ENCODE measurements at regions not wholly inside any gene's neighbourhood (a gene's known extent, or its start where the extent isn't known, plus 50 kb on each side); places are given as distances from the start of the nearest gene placed in this dataset.

- Histone ChIP-seq H3K27ac (no peak overlapping the region), H3K4me3 (no peak overlapping the region), H3K9ac (ENCODE audit: insufficient read length) (no peak overlapping the region), H3K9me3 (ENCODE audit: low read depth, low read length) (no peaks in the 10 kb centered on the region), H3K36me3 (ENCODE audit: insufficient read depth, low read length) (no peaks in the 10 kb centered on the region)
- DNase-seq (ENCODE audit: low read depth, low spot score): no peak
- TF ChIP-seq FOXP2 (optimal IDR thresholded peaks at IDR 0.05; ENCODE audit: control extremely low read depth, extremely low read length, insufficient read depth) (no peak), POLR2AphosphoS5 (IDR thresholded peaks at IDR 0.05; ENCODE audit: borderline replicate concordance, low read depth, low read length) (no peak), EZH2 (IDR thresholded peaks at IDR 0.05) (no peak)
Observed at GRCh38 chr4:124902001-124902515, 189.5 kb upstream of the ANKRD50 start.

DNA sequence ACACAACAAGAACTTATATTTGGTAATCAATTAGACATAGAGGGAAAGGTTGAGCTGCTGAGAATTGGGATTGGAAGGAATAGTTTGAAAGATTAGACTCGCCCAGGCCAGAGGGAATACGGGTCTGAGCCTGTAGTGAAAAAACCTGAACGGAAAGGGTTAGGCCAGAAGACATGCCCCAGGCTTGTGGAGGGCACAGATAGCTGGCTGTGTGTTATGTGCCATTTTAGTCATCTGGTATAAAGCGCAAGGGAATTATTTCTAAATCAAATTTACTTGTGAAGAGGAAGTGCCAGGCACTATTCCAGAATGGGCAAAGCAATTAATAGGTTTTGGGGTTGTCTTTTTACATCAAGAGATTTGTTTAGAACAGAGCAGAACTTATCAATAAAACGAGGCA is 187.5 kb upstream of the ANKRD50 start:
- Histone ChIP-seq H3K9me3 (ENCODE audit: low read depth, low read length) (no peaks in the 10 kb centered on the region), H3K4me3 (no peak overlapping the region), H3K9ac (ENCODE audit: insufficient read length) (no peak overlapping the region), H3K27ac (no peak overlapping the region), H3K36me3 (ENCODE audit: insufficient read depth, low read length) (no peaks in the 10 kb centered on the region)
- DNase-seq (ENCODE audit: low read depth, low spot score): no peak
- TF ChIP-seq FOXP2 (optimal IDR thresholded peaks at IDR 0.05; ENCODE audit: control extremely low read depth, extremely low read length, insufficient read depth) (no peak), POLR2AphosphoS5 (IDR thresholded peaks at IDR 0.05; ENCODE audit: borderline replicate concordance, low read depth, low read length) (no peak), EZH2 (IDR thresholded peaks at IDR 0.05) (no peak)

- DNase-seq (ENCODE audit: low read depth, low spot score): no peak
- Histone ChIP-seq H3K4me3 (no peak overlapping the region), H3K9ac (ENCODE audit: insufficient read length) (no peak overlapping the region), H3K9me3 (ENCODE audit: low read depth, low read length) (no peaks in the 10 kb centered on the region), H3K27ac (no peak overlapping the region), H3K36me3 (ENCODE audit: insufficient read depth, low read length) (no peaks in the 10 kb centered on the region)
- no peak for TF ChIP-seq EZH2 (IDR thresholded peaks at IDR 0.05)
- no peak for TF ChIP-seq POLR2AphosphoS5 (IDR thresholded peaks at IDR 0.05; ENCODE audit: borderline replicate concordance, low read depth, low read length)
- no peak for TF ChIP-seq FOXP2 (optimal IDR thresholded peaks at IDR 0.05; ENCODE audit: control extremely low read depth, extremely low read length, insufficient read depth)
Observed at GRCh38 chr4:124890522-124890921, 178.0 kb upstream of the ANKRD50 start.

DNA sequence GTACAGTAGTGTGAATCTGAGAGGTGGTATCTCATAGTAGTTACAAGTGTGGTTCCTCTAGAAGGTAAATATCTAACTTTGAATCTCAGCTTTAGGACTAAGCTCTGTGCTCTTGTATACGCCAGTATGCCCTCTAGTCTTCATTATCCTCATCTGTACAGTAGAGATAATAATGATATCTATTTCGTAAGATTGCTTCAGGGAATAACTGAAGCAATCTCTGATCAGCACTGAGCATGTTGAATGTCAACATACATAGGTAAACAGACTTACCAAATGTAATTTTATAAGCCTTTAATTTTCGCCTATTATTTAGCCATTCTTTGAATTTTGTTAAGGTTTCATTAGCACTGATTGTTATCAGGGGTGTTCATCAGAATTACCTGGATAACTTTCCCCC is 175.2 kb upstream of the ANKRD50 start:
- no peaks in the 10 kb centered on the region for H3K9me3 ChIP-seq (ENCODE audit: low read depth, low read length)
- H3K9ac ChIP-seq (ENCODE audit: insufficient read length): no peak overlapping the region
- no peak overlapping the region for H3K27ac ChIP-seq
- TF ChIP-seq FOXP2 (optimal IDR thresholded peaks at IDR 0.05; ENCODE audit: control extremely low read depth, extremely low read length, insufficient read depth): no peak
- no peak for TF ChIP-seq POLR2AphosphoS5 (IDR thresholded peaks at IDR 0.05; ENCODE audit: borderline replicate concordance, low read depth, low read length)
- no peak for TF ChIP-seq EZH2 (IDR thresholded peaks at IDR 0.05)
- H3K36me3 ChIP-seq (ENCODE audit: insufficient read depth, low read length): no peaks in the 10 kb centered on the region
- no peak overlapping the region for H3K4me3 ChIP-seq
- no peak for DNase-seq (ENCODE audit: low read depth, low spot score)

GRCh38 chr4:124884316-124884715 is 171.8 kb upstream of the ANKRD50 start:
- DNase-seq (ENCODE audit: low read depth, low spot score): no peak
- Histone ChIP-seq H3K36me3 (ENCODE audit: insufficient read depth, low read length) (no peaks in the 10 kb centered on the region), H3K4me3 (no peak overlapping the region), H3K9me3 (ENCODE audit: low read depth, low read length) (no peaks in the 10 kb centered on the region), H3K27ac (no peak overlapping the region), H3K9ac (ENCODE audit: insufficient read length) (no peak overlapping the region)
- TF ChIP-seq EZH2 (IDR thresholded peaks at IDR 0.05) (no peak), POLR2AphosphoS5 (IDR thresholded peaks at IDR 0.05; ENCODE audit: borderline replicate concordance, low read depth, low read length) (no peak), FOXP2 (optimal IDR thresholded peaks at IDR 0.05; ENCODE audit: control extremely low read depth, extremely low read length, insufficient read depth) (no peak)

DNA sequence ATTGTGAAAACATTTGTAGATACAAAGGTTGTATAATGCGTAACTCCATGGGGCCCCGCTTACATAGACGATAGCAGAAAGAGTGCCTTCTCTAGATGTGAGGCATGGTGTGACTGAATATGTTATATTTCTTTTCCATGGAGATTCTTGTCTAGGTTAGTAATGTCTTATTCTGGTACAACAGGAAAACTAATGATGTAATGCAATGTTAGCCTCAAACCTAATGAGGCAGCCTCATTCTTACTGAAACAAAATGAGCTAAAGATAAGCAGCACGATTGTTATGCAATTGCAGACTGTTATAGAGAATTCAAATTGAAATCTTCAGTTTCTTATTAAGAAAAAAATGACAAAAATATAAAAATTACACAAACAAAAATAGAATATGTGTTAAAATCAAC is 171.1 kb upstream of the ANKRD50 start:
- Histone ChIP-seq H3K27ac (no peak overlapping the region), H3K9me3 (ENCODE audit: low read depth, low read length) (no peaks in the 10 kb centered on the region), H3K36me3 (ENCODE audit: insufficient read depth, low read length) (no peaks in the 10 kb centered on the region), H3K4me3 (no peak overlapping the region), H3K9ac (ENCODE audit: insufficient read length) (no peak overlapping the region)
- no peak for TF ChIP-seq FOXP2 (optimal IDR thresholded peaks at IDR 0.05; ENCODE audit: control extremely low read depth, extremely low read length, insufficient read depth)
- TF ChIP-seq POLR2AphosphoS5 (IDR thresholded peaks at IDR 0.05; ENCODE audit: borderline replicate concordance, low read depth, low read length): no peak
- no peak for TF ChIP-seq EZH2 (IDR thresholded peaks at IDR 0.05)
- DNase-seq (ENCODE audit: low read depth, low spot score): no peak

DNA sequence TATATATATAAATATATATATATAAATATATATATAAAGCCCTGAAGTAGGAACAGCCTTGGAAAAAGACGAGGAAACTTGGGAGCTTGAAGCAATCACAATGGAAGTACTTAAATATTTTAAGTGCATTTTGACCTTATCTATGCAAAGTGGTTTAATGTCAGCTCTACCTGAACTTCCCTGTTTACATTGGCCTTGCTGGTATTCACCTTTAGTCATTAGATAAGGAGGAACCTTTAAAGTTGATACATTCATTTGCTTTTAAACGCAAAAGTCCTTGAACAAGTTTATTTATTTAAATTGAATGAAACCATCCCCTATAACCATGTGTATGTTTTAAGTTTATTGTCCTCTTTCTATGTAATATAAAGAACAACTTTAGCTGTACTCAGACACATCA is 166.7 kb upstream of the ANKRD50 start:
- H3K36me3 ChIP-seq (ENCODE audit: insufficient read depth, low read length): no peaks in the 10 kb centered on the region
- DNase-seq (ENCODE audit: low read depth, low spot score): no peak
- H3K4me3 ChIP-seq: no peak overlapping the region
- H3K27ac ChIP-seq: no peak overlapping the region
- no peak overlapping the region for H3K9ac ChIP-seq (ENCODE audit: insufficient read length)
- TF ChIP-seq EZH2 (IDR thresholded peaks at IDR 0.05) (no peak), FOXP2 (optimal IDR thresholded peaks at IDR 0.05; ENCODE audit: control extremely low read depth, extremely low read length, insufficient read depth) (no peak), POLR2AphosphoS5 (IDR thresholded peaks at IDR 0.05; ENCODE audit: borderline replicate concordance, low read depth, low read length) (no peak)
- H3K9me3 ChIP-seq (ENCODE audit: low read depth, low read length): no peaks in the 10 kb centered on the region

DNA sequence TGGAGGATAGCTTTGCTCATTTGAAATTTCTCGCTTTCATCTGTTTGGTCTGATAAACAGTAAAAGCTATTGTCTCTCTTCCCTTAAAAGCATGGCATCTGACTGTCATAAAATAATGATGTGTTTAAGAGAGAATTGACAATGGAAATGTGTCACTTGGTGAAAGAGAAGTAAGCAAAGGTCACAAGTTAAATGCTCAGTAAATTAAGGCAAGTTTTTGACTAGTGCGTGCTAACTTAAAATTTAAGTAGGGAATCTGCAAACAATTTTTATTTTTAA is 161.6 kb upstream of the ANKRD50 start:
- DNase-seq (ENCODE audit: low read depth, low spot score): no peak
- H3K36me3 ChIP-seq (ENCODE audit: insufficient read depth, low read length): no peaks in the 10 kb centered on the region
- no peak overlapping the region for H3K9ac ChIP-seq (ENCODE audit: insufficient read length)
- TF ChIP-seq POLR2AphosphoS5 (IDR thresholded peaks at IDR 0.05; ENCODE audit: borderline replicate concordance, low read depth, low read length): no peak
- H3K27ac ChIP-seq: no peak overlapping the region
- no peaks in the 10 kb centered on the region for H3K9me3 ChIP-seq (ENCODE audit: low read depth, low read length)
- no peak overlapping the region for H3K4me3 ChIP-seq

DNA sequence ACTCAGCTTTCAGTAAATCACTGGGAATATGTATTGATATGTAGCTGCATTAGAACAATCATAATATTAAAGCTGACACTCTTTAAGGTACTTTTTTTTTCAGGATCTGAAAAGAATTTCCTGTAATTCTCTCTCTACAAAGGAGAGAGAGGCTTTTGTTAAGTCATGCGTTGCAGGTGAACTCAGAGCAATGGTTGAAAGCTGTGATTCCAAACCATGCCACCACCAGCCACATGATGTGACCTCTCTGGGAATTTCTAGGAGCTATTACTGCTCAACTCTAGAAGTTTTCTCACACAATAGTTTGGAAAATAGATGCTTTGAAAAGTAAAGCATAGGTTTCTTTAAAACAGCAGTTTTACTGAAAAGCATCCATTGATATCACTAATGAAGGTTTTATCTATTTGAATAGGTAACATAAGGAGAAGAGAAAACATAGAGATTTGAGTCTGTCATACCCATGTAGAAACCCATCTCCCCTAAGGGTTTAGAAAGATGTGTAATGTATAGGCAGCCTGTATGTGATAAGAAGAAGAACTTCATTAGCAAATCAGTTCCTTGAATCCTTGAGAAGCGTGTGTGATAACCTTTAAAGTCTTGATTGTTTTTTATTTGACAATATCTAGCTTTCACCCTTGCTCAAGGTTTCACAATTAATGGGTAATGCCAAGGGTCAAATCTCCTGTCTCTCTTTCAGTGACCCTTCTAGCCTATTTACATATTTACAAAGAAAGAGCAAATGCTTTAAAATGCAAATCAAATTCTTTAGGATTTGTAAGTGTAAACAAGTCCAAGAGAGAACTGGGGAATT is 161.0 kb upstream of the ANKRD50 start:
- no peak overlapping the region for H3K9ac ChIP-seq (ENCODE audit: insufficient read length)
- no peak overlapping the region for H3K27ac ChIP-seq

More for the DNA sequence above, 161.0 kb upstream of the ANKRD50 start:
- Histone ChIP-seq H3K36me3 (ENCODE audit: insufficient read depth, low read length) (no peaks in the 10 kb centered on the region), H3K9me3 (ENCODE audit: low read depth, low read length) (no peaks in the 10 kb centered on the region), H3K4me3 (no peak overlapping the region)
- TF ChIP-seq FOXP2 (optimal IDR thresholded peaks at IDR 0.05; ENCODE audit: control extremely low read depth, extremely low read length, insufficient read depth): no peak
- no peak for DNase-seq (ENCODE audit: low read depth, low spot score)
